GM19372 (cell line): ENCODE measurements at regions not wholly inside any gene's neighbourhood (a gene's known extent, or its start where the extent isn't known, plus 50 kb on each side); places are given as distances from the start of the nearest gene placed in this dataset.
"Not testable (repeated sequence)": the region's sequence is repeated elsewhere in the genome, so short reads cannot be mapped to it uniquely, and the experiment has no call there.

Experiments
- ATAC-seq: cut with Tn5 transposase; IDR thresholded peaks from one replicate; pipeline ENCODE4 v1.9.1; 2021; ENCODE audit warnings: mild to moderate bottlenecking, low read depth, moderate library complexity; ENCODE audit not compliant: unreplicated experiment

DNA sequence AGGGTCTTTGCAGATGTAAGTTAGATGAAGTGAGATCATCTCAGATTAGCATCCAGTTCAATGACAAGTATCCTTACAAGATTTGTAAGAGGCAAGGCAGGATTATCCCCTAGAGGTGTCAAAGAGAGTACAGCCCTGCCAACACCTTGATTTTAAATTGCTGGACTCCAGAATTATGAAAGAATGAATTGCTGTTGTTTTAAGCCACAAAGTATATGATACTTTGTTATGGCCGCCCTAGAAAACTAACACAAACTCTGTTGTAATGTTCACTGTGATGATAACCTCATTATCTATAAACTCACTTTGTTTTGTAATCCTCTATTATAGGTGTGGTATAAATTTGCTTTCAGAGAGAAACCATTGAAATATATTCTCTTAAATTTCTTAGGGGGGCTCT, 249.0 kb upstream of the SPOPL start:
- ATAC-seq: no peak

- no peak for ATAC-seq
Observed at GRCh38 chr2:138255670-138256069, 245.9 kb upstream of the SPOPL start.

- ATAC-seq: peak; percentile 68
Observed at GRCh38 chr2:138267161-138267901, 234.2 kb upstream of the SPOPL start.

- ATAC-seq: peak; percentile 22
Observed at GRCh38 chr2:138267902-138268254, 233.7 kb upstream of the SPOPL start.

- ATAC-seq: no peak
Observed at GRCh38 chr2:138269765-138270164, 231.8 kb upstream of the SPOPL start.

- ATAC-seq: no peak
Observed at GRCh38 chr2:138271467-138271866, 230.1 kb upstream of the SPOPL start.

GRCh38 chr2:138272524-138273195, 228.9 kb upstream of the SPOPL start:
- ATAC-seq: no peak

- ATAC-seq: not testable (repeated sequence)
Observed at GRCh38 chr2:138273280-138273679, 228.3 kb upstream of the SPOPL start.

GRCh38 chr2:138274421-138275291, 226.9 kb upstream of the SPOPL start:
- no peak for ATAC-seq

- no peak for ATAC-seq
Observed at GRCh38 chr2:138275292-138275690, 226.3 kb upstream of the SPOPL start.

- ATAC-seq: no peak
Observed at GRCh38 chr2:138275881-138276280, 225.7 kb upstream of the SPOPL start.

DNA sequence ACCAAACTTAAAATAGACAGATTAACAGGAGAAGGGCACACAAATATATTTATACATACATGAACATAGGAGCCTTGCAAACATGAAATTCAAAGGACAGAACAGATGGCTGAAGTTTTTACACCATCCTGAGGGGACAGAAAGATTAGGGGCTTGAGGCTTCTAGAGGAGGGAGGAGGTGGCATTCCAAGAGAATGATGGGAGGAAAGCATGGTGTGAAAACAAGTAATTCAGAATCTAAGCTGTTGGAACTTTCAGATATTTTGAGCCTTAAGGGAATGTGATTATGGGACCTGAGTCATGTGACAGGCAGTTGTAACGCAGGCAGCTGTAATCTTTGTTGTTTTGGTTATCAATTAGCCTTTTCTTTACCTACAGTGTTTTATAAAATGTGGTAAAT, 225.2 kb upstream of the SPOPL start:
- ATAC-seq: no peak

DNA sequence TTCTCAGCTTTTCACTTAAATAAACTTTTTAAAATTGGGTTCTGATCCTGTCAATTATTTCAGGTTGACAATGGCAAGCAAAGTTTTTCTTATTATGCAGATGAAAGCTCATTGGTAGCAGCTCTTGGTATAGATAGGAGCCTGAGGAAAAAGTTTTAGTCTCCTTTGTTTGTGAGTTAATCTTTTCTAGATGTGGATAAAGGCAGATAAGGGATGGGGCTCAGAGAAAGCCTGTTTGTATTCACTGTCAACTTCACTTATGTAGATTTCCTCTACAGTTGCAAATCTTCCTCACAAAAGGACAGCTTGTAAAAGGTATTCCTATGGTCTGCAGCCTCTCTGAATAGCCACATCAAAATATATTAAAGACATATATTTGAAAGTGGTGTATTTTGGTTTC, 224.5 kb upstream of the SPOPL start:
- ATAC-seq: no peak

DNA sequence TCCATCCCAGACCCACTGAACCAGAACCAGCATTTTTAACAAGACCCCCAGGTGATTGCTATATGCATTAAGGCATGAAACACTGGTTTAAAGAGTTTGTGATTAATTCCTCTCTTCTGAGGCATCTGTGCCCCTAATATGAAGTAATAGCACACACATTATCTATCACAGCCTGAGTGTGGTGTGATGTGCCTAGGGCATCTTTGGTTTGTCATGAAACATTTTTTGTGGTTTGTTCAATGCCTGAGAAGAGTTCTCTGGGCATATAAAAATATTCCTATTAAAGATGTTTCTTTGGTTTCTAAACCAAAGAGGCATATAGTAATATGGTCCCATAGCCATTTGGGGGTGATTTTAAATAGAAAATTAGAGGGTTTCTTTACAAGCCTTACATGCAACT, 221.7 kb upstream of the SPOPL start:
- ATAC-seq: no peak

- no peak for ATAC-seq
Observed at GRCh38 chr2:138280999-138281695, 220.4 kb upstream of the SPOPL start.

GRCh38 chr2:138282014-138282672, 219.4 kb upstream of the SPOPL start:
- ATAC-seq: no peak

DNA sequence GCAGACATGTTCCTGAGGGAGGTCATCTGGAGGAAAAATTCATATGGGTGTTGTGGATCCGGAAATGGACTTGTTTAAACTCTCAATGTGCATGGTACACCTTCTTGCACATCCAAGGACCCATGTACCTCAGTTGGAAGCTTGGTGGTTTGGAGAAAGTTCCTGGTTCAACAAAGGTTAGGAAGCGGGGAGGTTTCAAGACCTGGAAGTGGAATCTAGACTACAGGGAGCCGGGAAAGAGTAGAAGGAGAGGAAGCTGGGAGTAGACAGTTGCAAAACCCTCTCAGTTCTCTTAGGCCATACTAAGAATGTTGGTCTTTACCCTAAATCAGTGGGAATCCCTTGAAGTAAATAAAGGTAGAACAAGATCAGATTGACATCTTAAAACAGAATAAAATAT, 209.8 kb upstream of the SPOPL start:
- ATAC-seq: no peak

GRCh38 chr2:138293045-138293444, 208.5 kb upstream of the SPOPL start:
- no peak for ATAC-seq

GRCh38 chr2:138293549-138293948, 208.0 kb upstream of the SPOPL start:
- no peak for ATAC-seq

DNA sequence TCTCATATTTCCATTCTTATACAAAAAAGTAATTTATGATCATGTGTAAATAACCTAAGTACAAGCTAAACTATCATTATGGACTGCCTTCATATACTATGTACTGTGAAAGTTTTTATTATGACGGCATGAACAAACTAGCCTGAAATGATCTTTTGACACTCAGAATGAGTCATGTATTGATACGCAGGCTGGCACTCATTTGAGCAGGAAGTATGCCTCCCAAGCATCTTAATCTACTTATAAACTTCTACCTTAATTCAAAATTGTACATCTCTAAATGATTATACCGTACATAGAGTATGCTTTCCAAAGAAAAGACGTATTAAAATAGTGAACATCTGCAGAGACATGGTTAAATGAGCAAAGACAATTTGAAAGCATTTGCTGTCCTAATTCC, 207.1 kb upstream of the SPOPL start:
- no peak for ATAC-seq
